Fibroblast of pulmonary artery (primary cell): ENCODE measurements at regions not wholly inside any gene's neighbourhood (a gene's known extent, or its start where the extent isn't known, plus 50 kb on each side); places are given as distances from the start of the nearest gene placed in this dataset.

Experiments
- DNase-seq: peaks from one replicate; pipeline ENCODE4 v3.0.0-alpha.2; 2010; ENCODE audit warnings: low read depth
- H3K4me3 ChIP-seq: replicated peaks from 2 replicates; pipeline ENCODE4 v1.5.1; 2011; ENCODE audit warnings: low read depth, mild to moderate bottlenecking, control low read depth, low read length, moderate library complexity
- CTCF ChIP-seq: IDR thresholded peaks from 2 replicates; pipeline ENCODE4 v1.5.1; 2011; ENCODE audit warnings: mild to moderate bottlenecking, control low read depth, low read length, inconsistent platforms; ENCODE audit errors: missing control alignments

- TF ChIP-seq CTCF, result no peak
- H3K4me3 ChIP-seq, result no peak overlapping the region
- DNase-seq, result no peak
Observed at GRCh38 chr14:98433436-98433835, 838.6 kb downstream of the BCL11B start.

GRCh38 chr14:98437113-98437512 lies 834.9 kb downstream of the BCL11B start:
- no peak for DNase-seq
- no peak for TF ChIP-seq CTCF
- no peak overlapping the region for H3K4me3 ChIP-seq

- no peak overlapping the region for H3K4me3 ChIP-seq
- TF ChIP-seq CTCF, result no peak
- DNase-seq, result no peak
Observed at GRCh38 chr14:98444077-98444476, 827.9 kb downstream of the BCL11B start.

- no peak for TF ChIP-seq CTCF
- no peak for DNase-seq
- no peak overlapping the region for H3K4me3 ChIP-seq
Observed at GRCh38 chr14:98445718-98446117, 826.3 kb downstream of the BCL11B start.

GRCh38 chr14:98446508-98446907 lies 825.5 kb downstream of the BCL11B start:
- no peak overlapping the region for H3K4me3 ChIP-seq
- TF ChIP-seq CTCF, result no peak
- no peak for DNase-seq

GRCh38 chr14:98456231-98456630 lies 815.8 kb downstream of the BCL11B start:
- TF ChIP-seq CTCF, result no peak
- no peak for DNase-seq
- H3K4me3 ChIP-seq, result no peak overlapping the region

GRCh38 chr14:98458702-98459101 lies 813.3 kb downstream of the BCL11B start:
- no peak overlapping the region for H3K4me3 ChIP-seq
- TF ChIP-seq CTCF, result no peak
- DNase-seq, result no peak
